Neural cell (in vitro differentiated cells): ENCODE measurements at regions not wholly inside any gene's neighbourhood (a gene's known extent, or its start where the extent isn't known, plus 50 kb on each side); places are given as distances from the start of the nearest gene placed in this dataset.

Source experiments
- H2AFZ ChIP-seq: fragments of 200-600, 300-800 bp; sonication (generic), shearing (Covaris generic); 2 replicates; pipeline ENCODE4 v1.6.0; 2014; ENCODE audit warnings: low read depth, mild to moderate bottlenecking, antibody characterized with exemption, low read length, moderate library complexity
- H3F3A ChIP-seq: fragments of 200-600 bp; shearing (Covaris generic); 2 replicates; pipeline ENCODE4 v1.6.1; 2016; ENCODE audit warnings: mild to moderate bottlenecking, moderate library complexity, mixed read lengths, antibody characterized with exemption, low read length; ENCODE audit not compliant: insufficient read depth, poor library complexity, severe bottlenecking
- H3K27ac ChIP-seq: fragments of 200-600, 300-800 bp; sonication (generic), shearing (Covaris generic); 2 replicates; pipeline ENCODE4 v1.5.1; 2014; ENCODE audit warnings: mild to moderate bottlenecking, low read length, moderate library complexity
- H3K27me3 ChIP-seq: fragments of 300-800, 200-600 bp; sonication (generic), shearing (Covaris generic); 2 replicates; pipeline ENCODE4 v1.6.0; 2014; ENCODE audit warnings: mild to moderate bottlenecking, low read depth, low read length, moderate library complexity; ENCODE audit not compliant: insufficient read depth
- H3K36me3 ChIP-seq: fragments of 300-800, 200-600 bp; sonication (generic), shearing (Covaris generic); 2 replicates; pipeline ENCODE4 v1.5.1; 2014; ENCODE audit warnings: mild to moderate bottlenecking, antibody characterized with exemption, low read length, moderate library complexity; ENCODE audit not compliant: insufficient read depth
- H3K4me2 ChIP-seq: fragments of 300-800, 200-600 bp; sonication (generic), shearing (Covaris generic); 2 replicates; pipeline ENCODE4 v1.6.0; 2014; ENCODE audit warnings: mild to moderate bottlenecking, low read length
- H3K4me3 ChIP-seq: fragments of 300-800, 200-600 bp; sonication (generic), shearing (Covaris generic); 2 replicates; pipeline ENCODE4 v1.5.1; 2014; ENCODE audit warnings: mild to moderate bottlenecking, low read length, moderate library complexity
- H3K79me2 ChIP-seq: fragments of 200-600 bp; shearing (Covaris generic); replicated peaks from 2 replicates; pipeline ENCODE4 v1.6.0; 2014; ENCODE audit warnings: mild to moderate bottlenecking, low read length, moderate library complexity; ENCODE audit not compliant: insufficient read depth
- H3K9ac ChIP-seq: fragments of 300-800, 200-600 bp; sonication (generic), shearing (Covaris generic); 2 replicates; pipeline ENCODE4 v1.6.1; 2016; ENCODE audit warnings: mild to moderate bottlenecking, low read length, mixed read lengths
- H3K9me2 ChIP-seq: fragments of 200-600 bp; shearing (Covaris generic); 2 replicates; pipeline ENCODE4 v1.6.1; 2016; ENCODE audit warnings: mild to moderate bottlenecking, low read length, mixed read lengths; ENCODE audit not compliant: insufficient read depth
- H3K9me3 ChIP-seq: fragments of 200-600, 300-800 bp; sonication (generic), shearing (Covaris generic); 2 replicates; pipeline ENCODE4 v1.6.1; 2016; ENCODE audit warnings: mild to moderate bottlenecking, mixed run types, low read length, moderate library complexity, mixed read lengths
- H4K20me1 ChIP-seq: fragments of 200-600 bp; shearing (Covaris generic); 2 replicates; pipeline ENCODE4 v1.6.1; 2016; ENCODE audit warnings: mild to moderate bottlenecking, mixed run types; ENCODE audit not compliant: insufficient read depth
- CTCF ChIP-seq: fragments of 450-650 bp; IDR thresholded peaks from 2 replicates; pipeline ENCODE4 v1.5.1; 2014; ENCODE audit warnings: antibody characterized with exemption, mild to moderate bottlenecking, moderate library complexity; ENCODE audit not compliant: poor library complexity, severe bottlenecking
- EP300 ChIP-seq: fragments of 450-650 bp; conservative IDR thresholded peaks from 2 replicates; pipeline ENCODE4 v1.6.1; 2014; ENCODE audit warnings: antibody characterized with exemption, mild to moderate bottlenecking, moderate library complexity; ENCODE audit not compliant: poor library complexity, severe bottlenecking
- EZH2 ChIP-seq: fragments of 200-600, 300-800 bp; shearing (Covaris generic), sonication (generic); IDR thresholded peaks from 2 replicates; pipeline ENCODE4 v1.6.1; 2014; ENCODE audit warnings: antibody characterized with exemption, low read length, borderline replicate concordance, mild to moderate bottlenecking; ENCODE audit not compliant: insufficient read depth, poor library complexity, severe bottlenecking
- MXI1 ChIP-seq: fragments of 450-650 bp; conservative IDR thresholded peaks from 2 replicates; pipeline ENCODE4 v1.6.1; 2014; ENCODE audit warnings: antibody characterized with exemption, mild to moderate bottlenecking; ENCODE audit not compliant: poor library complexity, severe bottlenecking
- POLR2AphosphoS5 ChIP-seq: IDR thresholded peaks from 2 replicates; pipeline ENCODE4 v1.6.1; 2012
- RAD21 ChIP-seq: fragments of 450-650 bp; conservative IDR thresholded peaks from 2 replicates; pipeline ENCODE4 v1.6.1; 2014; ENCODE audit warnings: antibody characterized with exemption, mild to moderate bottlenecking, moderate library complexity
- REST ChIP-seq: IDR thresholded peaks from 2 replicates; pipeline ENCODE4 v1.6.1; 2012; ENCODE audit warnings: borderline replicate concordance
- SMC3 ChIP-seq: fragments of 450-650 bp; conservative IDR thresholded peaks from 2 replicates; pipeline ENCODE4 v1.6.1; 2014; ENCODE audit warnings: antibody characterized with exemption, mild to moderate bottlenecking, moderate library complexity; ENCODE audit not compliant: poor library complexity
- TAF1 ChIP-seq: IDR thresholded peaks from 2 replicates; pipeline ENCODE4 v1.6.1; 2012; ENCODE audit warnings: low read depth

GRCh38 chr2:186941853-186942252 lies 92.9 kb upstream of the ZSWIM2 start (continued):
- TF ChIP-seq EZH2 (no peak), RAD21 (no peak)

GRCh38 chr2:186940463-186940862 lies 91.5 kb upstream of the ZSWIM2 start:
- Histone ChIP-seq H3K9ac (no peak overlapping the region), H3K4me3 (no peak overlapping the region), H3K9me2 (no peaks in the 10 kb centered on the region), H4K20me1 (no peaks in the 10 kb centered on the region), H3K27ac (peak overlapping the region; percentile 43), H3F3A (no peaks in the 10 kb centered on the region), H3K27me3 (no peaks in the 10 kb centered on the region), H2AFZ (no peak overlapping the region), H3K9me3 (no peaks in the 10 kb centered on the region), H3K36me3 (no peaks in the 10 kb centered on the region), H3K4me2 (no peak overlapping the region), H3K79me2 (no peaks in the 10 kb centered on the region)
- no peak for TF ChIP-seq SMC3
- peak; percentile 91 for TF ChIP-seq EP300

GRCh38 chr2:186934420-186934819 lies 85.5 kb upstream of the ZSWIM2 start:
- no peaks in the 10 kb centered on the region for H3K36me3 ChIP-seq
- no peak overlapping the region for H3K27ac ChIP-seq
- H4K20me1 ChIP-seq: no peaks in the 10 kb centered on the region
- H3K27me3 ChIP-seq: no peaks in the 10 kb centered on the region
- H3K9ac ChIP-seq: no peak overlapping the region
- no peaks in the 10 kb centered on the region for H3F3A ChIP-seq
- H3K9me2 ChIP-seq: no peaks in the 10 kb centered on the region
- no peaks in the 10 kb centered on the region for H3K79me2 ChIP-seq
- H3K9me3 ChIP-seq: no peaks in the 10 kb centered on the region
- no peak overlapping the region for H3K4me3 ChIP-seq
- TF ChIP-seq REST (no peak), EP300 (no peak), TAF1 (no peak), CTCF (no peak), MXI1 (no peak), EZH2 (no peak), RAD21 (no peak), SMC3 (no peak), POLR2AphosphoS5 (no peak)
- no peak overlapping the region for H3K4me2 ChIP-seq
- H2AFZ ChIP-seq: no peak overlapping the region
